ENCODE measurements at regions not wholly inside any gene's neighbourhood (a gene's known extent, or its start where the extent isn't known, plus 50 kb on each side); places are given as distances from the start of the nearest gene placed in this dataset.

GRCh38 chr9:115746496-115746895, 407.1 kb upstream of the PAPPA start:
- ATAC-seq (no peak), FAIRE-seq (no peak), DNase-seq (ENCODE audit: low spot score) (no peak)
- no peaks in the 10 kb centered on the region for H3K36me3 ChIP-seq (replicated peaks in 1 of 2; ENCODE audit: control insufficient read depth in 1 of 2, insufficient read depth in 2 of 2, low read length in 2 of 2)
- in situ Hi-C loops (cut with HindIII; ENCODE audit: extremely low pct_ligation_motif_present, low pct_unique_long_range_greater_than_20kb) (no loop called here), intact Hi-C loops (cut with micrococcal nuclease; ENCODE audit: unreplicated experiment) (no loop called here)
- H3K9me3 ChIP-seq (ENCODE audit: low read length) = no peaks in the 10 kb centered on the region
- H2AFZ ChIP-seq (ENCODE audit: low read length) = no peak overlapping the region
- CTCF ChIA-PET (ENCODE audit: low intra/inter-chr PET ratio, low total read pairs) = no interaction called here
- H3K4me1 ChIP-seq (ENCODE audit: insufficient read depth, low read length) = no peaks in the 10 kb centered on the region
- no peak overlapping the region for H3K4me3 ChIP-seq (replicated peaks in 1 of 3; ENCODE audit: insufficient read depth in 1 of 3, low read depth in 2 of 3, low read length in 3 of 3)
- no peaks in the 10 kb centered on the region for H3K27me3 ChIP-seq (ENCODE audit: control insufficient read depth in 1 of 2, insufficient read depth in 2 of 2, low read length in 2 of 2)
- no TSS peak for BruUV-seq (replicated peaks)
- TF ChIP-seq ZSCAN25 (CRISPR knock-in tag; IDR thresholded peaks at IDR 0.05) (no peak), ZNF101 (CRISPR knock-in tag; IDR thresholded peaks at IDR 0.05; ENCODE audit: borderline replicate concordance, low read depth) (no peak), TEAD3 (CRISPR knock-in tag; optimal IDR thresholded peaks at IDR 0.05; ENCODE audit: borderline replicate concordance) (no peak), FOXJ3 (CRISPR knock-in tag; IDR thresholded peaks at IDR 0.05; ENCODE audit: borderline replicate concordance) (no peak), KLF15 (CRISPR knock-in tag; IDR thresholded peaks at IDR 0.05; ENCODE audit: borderline replicate concordance) (no peak), PAX8 (CRISPR knock-in tag; IDR thresholded peaks at IDR 0.05; ENCODE audit: borderline replicate concordance) (no peak), NFE2 (CRISPR knock-in tag; IDR thresholded peaks at IDR 0.05) (no peak), RFXAP (CRISPR knock-in tag; IDR thresholded peaks at IDR 0.05; ENCODE audit: borderline replicate concordance) (no peak), SIN3A (IDR thresholded peaks at IDR 0.05; ENCODE audit: borderline replicate concordance, low read depth, low read length) (no peak)
- TF ChIP-seq, protein P1, sequence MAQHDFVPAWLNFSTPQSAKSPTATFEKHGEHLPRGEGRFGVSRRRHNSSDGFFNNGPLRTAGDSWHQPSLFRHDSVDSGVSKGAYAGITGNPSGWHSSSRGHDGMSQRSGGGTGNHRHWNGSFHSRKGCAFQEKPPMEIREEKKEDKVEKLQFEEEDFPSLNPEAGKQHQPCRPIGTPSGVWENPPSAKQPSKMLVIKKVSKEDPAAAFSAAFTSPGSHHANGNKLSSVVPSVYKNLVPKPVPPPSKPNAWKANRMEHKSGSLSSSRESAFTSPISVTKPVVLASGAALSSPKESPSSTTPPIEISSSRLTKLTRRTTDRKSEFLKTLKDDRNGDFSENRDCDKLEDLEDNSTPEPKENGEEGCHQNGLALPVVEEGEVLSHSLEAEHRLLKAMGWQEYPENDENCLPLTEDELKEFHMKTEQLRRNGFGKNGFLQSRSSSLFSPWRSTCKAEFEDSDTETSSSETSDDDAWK (CRISPR knock-in tag; IDR thresholded peaks at IDR 0.05) = no peak
- TF ChIP-seq, protein P2, sequence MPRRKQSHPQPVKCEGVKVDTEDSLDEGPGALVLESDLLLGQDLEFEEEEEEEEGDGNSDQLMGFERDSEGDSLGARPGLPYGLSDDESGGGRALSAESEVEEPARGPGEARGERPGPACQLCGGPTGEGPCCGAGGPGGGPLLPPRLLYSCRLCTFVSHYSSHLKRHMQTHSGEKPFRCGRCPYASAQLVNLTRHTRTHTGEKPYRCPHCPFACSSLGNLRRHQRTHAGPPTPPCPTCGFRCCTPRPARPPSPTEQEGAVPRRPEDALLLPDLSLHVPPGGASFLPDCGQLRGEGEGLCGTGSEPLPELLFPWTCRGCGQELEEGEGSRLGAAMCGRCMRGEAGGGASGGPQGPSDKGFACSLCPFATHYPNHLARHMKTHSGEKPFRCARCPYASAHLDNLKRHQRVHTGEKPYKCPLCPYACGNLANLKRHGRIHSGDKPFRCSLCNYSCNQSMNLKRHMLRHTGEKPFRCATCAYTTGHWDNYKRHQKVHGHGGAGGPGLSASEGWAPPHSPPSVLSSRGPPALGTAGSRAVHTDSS (CRISPR knock-in tag; conservative IDR thresholded peaks at IDR 0.05) = no peak
- H3K27ac ChIP-seq (ENCODE audit: extremely low read length, insufficient read depth, low read length) = no peak overlapping the region
- no peaks in the 10 kb centered on the region for H4K20me1 ChIP-seq (ENCODE audit: insufficient read depth, low read length)
- WGBS (ENCODE audit: low lambda C conversion rate) = 18% methylated on average over 5 of the region's 6 CpGs
- POLR2A ChIA-PET = no interaction called here
- H3K79me2 ChIP-seq (ENCODE audit: insufficient read depth, low read length) = no peaks in the 10 kb centered on the region
- no peak overlapping the region for H3K4me2 ChIP-seq (ENCODE audit: low read depth, low read length)
- H3K9ac ChIP-seq (ENCODE audit: insufficient read depth, low read depth, low read length) = no peak overlapping the region
